Activated naive CD4-positive, alpha-beta T cell treated with anti-CD3 and anti-CD28 coated beads, Interleukin-2, amount 50 U/mL, for 16 hours (primary cell): ENCODE measurements at regions not wholly inside any gene's neighbourhood (a gene's known extent, or its start where the extent isn't known, plus 50 kb on each side); places are given as distances from the start of the nearest gene placed in this dataset.
"Not testable (repeated sequence)": the region's sequence is repeated elsewhere in the genome, so short reads cannot be mapped to it uniquely, and the experiment has no call there.

Experiments
- DNase-seq: peaks from one replicate; pipeline ENCODE4 v3.0.0-alpha.2; 2020

- DNase-seq = no peak
Measured at GRCh38 chr1:172755099-172755498, 96.2 kb downstream of the FASLG start.

GRCh38 chr1:172756024-172756423, 97.1 kb downstream of the FASLG start:
- DNase-seq = no peak

DNA sequence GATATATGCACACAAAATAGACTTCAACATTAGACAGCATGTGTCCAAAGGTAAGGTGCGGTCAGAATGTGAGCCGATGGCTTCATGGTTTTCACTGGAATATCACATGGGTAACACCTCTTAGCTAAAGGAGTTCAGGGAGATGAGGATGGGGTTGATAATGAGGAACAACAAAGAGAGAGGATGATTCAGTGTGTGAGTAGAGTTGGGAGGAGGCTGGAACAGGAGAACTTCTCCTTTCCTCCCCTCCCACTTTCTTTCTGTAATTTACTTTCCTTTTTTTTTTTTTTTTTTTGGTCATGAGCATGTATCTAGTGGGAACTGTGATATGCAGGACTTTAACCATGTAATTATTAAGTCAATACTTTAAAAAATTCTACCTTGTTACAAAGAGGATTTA, 99.4 kb downstream of the FASLG start:
- DNase-seq = no peak

DNA sequence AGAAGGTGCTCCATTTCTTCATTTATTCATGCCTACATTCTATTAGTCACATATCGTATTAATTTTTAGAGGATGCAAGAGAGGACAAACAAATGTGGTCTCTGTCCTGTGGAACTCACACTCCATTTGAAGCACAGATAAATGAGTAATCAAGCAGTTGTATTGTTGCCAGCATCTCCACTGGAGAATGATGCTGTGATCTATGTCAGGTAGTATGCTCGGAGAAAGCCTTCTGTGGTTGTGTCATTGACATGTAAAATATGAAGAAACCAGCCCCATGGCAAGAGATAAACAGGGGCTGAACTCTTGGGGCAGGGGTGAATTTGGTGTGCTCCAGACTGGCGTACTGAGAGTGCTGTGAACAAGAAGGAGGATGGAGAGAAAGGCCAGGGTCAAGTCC, 101.2 kb downstream of the FASLG start:
- DNase-seq = no peak

GRCh38 chr1:172761581-172762486, 102.9 kb downstream of the FASLG start:
- DNase-seq = no peak

GRCh38 chr1:172763057-172763456, 104.2 kb downstream of the FASLG start:
- no peak for DNase-seq

- peak; percentile 42 for DNase-seq
Measured at GRCh38 chr1:172764378-172764777, 105.5 kb downstream of the FASLG start.

- no peak for DNase-seq
Measured at GRCh38 chr1:172766462-172766861, 107.6 kb downstream of the FASLG start.

- no peak for DNase-seq
Measured at GRCh38 chr1:172770071-172770470, 111.2 kb downstream of the FASLG start.

DNA sequence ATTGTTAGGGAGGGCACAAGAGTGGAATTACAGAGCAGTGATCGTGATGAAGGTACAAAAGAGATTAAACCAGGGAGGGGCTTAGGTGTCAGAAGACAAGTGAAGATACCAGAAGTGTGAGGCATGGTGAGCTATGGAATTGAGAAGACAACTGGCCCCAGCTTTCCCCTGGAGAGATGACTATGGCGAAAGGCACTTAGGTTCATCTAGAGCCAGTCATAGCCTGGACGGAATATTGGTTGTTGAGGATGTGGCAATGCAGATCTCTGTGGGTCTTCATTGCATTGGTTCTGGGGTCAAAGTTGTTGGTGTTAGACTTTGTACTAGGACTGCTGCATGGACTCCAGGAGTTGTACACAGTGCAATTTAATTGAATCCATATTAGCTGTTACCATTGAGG, 115.7 kb downstream of the FASLG start:
- no peak for DNase-seq

DNA sequence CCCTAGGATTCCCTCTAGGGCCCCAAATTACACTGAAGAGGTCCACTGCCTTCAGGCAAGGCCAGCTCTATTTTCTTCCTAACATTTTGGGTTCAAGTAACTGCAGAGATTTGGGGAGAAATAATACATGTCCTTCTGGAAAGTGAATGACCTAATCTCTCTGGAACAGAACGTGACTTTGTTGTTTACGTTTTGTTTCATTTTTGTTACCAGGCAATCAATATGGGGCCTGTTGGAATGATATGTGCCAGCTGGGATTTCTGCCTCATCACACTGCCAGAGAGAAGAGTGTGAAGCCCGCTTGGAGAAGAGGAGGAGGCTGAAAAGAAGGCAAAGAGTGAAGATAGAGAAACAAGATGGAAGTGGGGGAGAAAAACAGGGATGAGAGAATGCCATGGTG, 116.7 kb downstream of the FASLG start:
- DNase-seq = no peak

DNA sequence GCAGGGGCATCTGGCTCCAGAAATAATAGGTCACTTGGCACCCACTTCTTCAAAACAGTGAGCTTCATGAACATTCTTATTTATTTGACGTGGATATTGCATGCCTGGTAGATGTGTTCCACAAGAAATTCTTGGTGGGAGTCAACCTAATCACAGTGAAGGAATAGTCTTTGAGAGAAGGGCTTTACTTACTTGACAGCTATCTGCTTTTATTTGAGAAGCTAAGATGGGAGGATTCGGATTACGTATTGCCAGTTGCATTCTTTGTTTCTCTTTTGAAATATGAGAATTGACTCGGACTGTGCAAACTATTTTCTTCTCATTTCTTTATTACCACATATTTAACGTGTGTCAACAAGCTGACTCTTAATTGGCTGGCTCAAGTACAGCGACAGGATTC, 117.2 kb downstream of the FASLG start:
- DNase-seq = no peak

DNA sequence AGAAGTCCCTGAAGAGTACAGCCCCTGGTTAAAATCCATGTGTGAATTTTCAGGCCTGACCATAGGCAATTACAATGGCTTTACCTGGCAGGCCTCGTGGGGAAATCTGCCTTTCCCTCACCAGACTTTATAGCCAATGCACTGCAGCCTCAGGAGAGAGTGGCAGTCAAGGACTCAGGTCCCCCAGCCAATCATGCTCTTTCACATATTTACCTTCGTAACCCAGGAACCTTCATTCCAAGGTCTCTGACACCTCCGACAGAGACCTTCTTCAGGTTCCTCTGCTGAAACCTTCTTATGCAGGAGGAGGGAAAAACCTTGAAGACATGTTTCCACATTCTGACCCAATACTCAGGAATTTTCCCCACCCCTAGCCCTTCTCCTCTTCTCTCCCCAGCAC, 118.9 kb downstream of the FASLG start:
- DNase-seq = no peak

- DNase-seq = no peak
Measured at GRCh38 chr1:172778456-172779455, 119.9 kb downstream of the FASLG start.

GRCh38 chr1:172779491-172779890, 120.6 kb downstream of the FASLG start:
- DNase-seq = no peak

DNA sequence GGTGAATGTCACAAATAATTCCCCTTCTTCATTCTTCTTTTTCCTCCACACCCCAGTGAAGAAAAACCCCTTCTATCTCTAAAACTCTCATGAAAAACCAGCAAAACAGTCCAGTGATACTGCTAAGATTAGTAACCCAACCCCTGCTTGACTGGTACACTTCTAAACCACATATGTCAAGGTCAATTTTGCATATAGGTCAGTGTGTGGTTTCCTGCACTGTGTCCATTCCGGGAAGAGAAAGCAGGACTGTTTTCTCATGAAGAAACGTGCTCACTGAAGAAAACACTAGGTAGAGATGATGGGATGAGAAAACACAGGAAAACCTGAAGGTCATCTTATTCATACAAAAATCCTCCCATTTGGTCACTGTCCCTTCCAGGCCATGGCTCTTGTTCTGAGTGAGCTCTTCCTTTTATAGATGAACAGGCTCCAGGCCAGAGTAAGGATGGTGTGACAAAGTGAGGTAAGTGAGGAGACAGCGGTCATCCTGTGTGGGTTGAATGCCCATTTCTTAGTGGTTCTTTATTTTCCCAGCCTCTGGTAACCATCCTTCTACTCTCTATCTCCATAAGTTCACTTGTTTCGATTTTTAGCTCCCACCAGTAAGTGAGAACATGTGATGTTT, 122.7 kb downstream of the FASLG start:
- no peak for DNase-seq

- no peak for DNase-seq
Measured at GRCh38 chr1:172789840-172790239, 130.9 kb downstream of the FASLG start.

DNA sequence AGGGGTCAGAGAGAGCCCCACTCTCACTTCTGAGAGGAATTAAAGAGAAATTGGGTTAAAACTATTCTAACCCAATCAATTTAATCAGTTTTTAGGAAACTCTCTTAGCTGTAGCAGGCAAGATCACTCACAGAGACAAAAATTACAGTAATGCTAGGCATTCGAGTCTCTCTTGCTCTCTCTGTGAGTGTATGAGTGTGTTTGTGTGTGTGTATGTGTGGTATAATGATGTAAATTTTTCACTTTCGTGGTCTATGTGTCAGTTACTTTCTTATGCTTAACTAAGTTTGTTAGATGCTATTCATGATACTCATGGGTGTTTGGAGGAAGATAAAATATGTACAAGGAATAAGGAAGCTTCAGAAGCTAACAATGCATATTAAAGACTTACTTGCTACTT, 131.3 kb downstream of the FASLG start:
- no peak for DNase-seq

- DNase-seq = no peak
Measured at GRCh38 chr1:172793823-172794222, 134.9 kb downstream of the FASLG start.

DNA sequence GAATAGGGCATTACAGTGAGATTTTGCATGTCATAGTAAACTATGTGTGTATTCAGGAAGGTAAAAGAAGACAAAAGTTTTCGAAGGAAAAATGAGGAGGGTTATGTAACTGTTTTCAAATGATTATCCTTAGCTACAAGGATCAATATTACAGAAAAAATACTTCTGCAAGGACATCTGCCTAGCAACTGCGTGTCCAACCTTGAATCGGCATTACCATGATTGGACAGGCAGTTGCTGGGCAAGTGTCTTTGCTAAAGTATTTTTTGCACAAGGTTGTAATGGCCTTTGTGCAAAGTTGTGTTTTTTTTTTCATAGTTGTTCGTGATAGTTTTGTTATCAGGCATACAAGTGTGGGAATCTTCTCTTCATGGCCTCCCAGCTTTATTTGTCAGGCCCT, 136.8 kb downstream of the FASLG start:
- no peak for DNase-seq

DNA sequence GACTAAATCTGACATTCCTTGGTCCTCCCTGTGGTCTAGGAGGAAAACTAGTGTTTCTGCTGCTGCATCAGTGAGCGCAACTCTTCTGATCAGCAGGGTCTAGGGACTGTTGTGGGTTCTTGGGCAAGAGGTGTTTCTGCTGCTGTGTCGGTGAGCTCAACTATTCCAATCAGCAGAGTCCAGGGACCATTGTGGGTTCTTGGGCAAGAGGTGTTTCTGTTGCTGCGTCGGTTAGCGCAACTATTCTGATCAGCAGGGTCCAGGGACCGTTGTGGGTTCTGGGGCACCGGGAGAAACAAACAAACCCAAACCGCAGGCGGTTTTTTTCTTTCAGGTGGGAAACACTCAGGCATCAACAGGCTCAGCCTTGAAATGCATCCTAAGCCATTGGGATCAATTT, 140.9 kb downstream of the FASLG start:
- DNase-seq = not testable (repeated sequence)

DNA sequence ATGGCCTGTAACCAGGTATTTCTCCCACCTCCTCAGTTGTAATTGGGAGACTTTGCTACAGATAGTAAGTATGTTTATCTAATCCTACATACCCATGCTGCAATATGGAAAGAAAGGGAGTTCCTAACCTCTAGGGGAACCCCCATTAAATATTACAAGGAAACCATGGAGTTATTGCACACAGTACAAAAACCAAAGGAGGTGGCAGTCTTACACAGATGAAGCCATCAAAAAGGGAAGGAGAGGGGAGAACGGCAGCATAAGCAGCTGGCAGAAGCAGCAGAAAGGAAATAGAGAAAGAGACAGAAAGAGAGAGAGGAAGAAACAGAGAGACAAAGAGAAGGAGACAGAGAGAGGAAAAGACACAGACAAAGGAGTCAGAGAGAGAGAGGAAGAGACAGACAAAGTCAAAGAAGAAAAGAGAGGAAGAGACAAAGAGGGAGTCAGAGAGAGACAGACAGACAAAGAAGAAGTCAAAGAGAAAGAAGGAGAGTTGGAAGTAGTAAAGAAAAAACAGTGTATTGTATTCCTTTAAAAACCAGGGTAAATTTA, 142.9 kb downstream of the FASLG start:
- no peak for DNase-seq

DNA sequence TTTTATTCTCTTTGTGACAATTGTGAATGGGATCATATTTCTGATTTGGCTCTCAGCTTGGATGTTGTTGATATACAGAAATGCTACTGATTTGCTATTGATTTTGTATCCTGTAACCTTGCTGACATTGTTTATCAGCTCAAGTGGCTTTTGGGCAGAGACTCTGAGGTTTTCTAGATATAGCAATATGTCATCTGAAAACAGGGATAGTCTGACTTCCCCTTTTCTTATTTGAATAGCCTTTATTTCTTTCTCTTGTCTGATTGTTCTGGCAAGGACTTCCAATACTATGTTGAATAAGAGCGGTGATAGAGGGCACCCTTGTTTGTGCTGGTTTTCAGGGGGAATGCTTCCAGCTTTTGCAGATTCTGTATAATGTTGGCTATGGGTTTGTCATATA, 150.8 kb downstream of the FASLG start:
- no peak for DNase-seq
